ENCODE measurements at regions not wholly inside any gene's neighbourhood (a gene's known extent, or its start where the extent isn't known, plus 50 kb on each side); places are given as distances from the start of the nearest gene placed in this dataset.

- H3K4me3 ChIP-seq: no peak overlapping the region
- intact Hi-C loops (cut with DNase I; ENCODE audit: low total_unique reads): no loop called here
- H3K4me1 ChIP-seq: no peaks in the 10 kb centered on the region
- no peaks in the 10 kb centered on the region for H3K36me3 ChIP-seq
- DNase-seq: no peak
- no peaks in the 10 kb centered on the region for H3K9me3 ChIP-seq
- no peaks in the 10 kb centered on the region for H3K27me3 ChIP-seq
- H3K27ac ChIP-seq: no peak overlapping the region
- TF ChIP-seq POLR2A (IDR thresholded peaks at IDR 0.05): no peak
- no peak for TF ChIP-seq CTCF (IDR thresholded peaks at IDR 0.05)
Observed at GRCh38 chr9:79371301-79371700, 200.5 kb upstream of the TLE4 start.

GRCh38 chr9:79371948-79372555 is 199.7 kb upstream of the TLE4 start:
- intact Hi-C loops (cut with DNase I; ENCODE audit: low total_unique reads): no loop called here
- no peak for DNase-seq
- no peaks in the 10 kb centered on the region for H3K9me3 ChIP-seq
- H3K27me3 ChIP-seq: no peaks in the 10 kb centered on the region
- H3K36me3 ChIP-seq: no peaks in the 10 kb centered on the region
- H3K27ac ChIP-seq: no peak overlapping the region
- no peak overlapping the region for H3K4me3 ChIP-seq
- no peak for TF ChIP-seq POLR2A (IDR thresholded peaks at IDR 0.05)
- no peak for TF ChIP-seq CTCF (IDR thresholded peaks at IDR 0.05)
- no peaks in the 10 kb centered on the region for H3K4me1 ChIP-seq

- H3K4me3 ChIP-seq: no peak overlapping the region
- no peaks in the 10 kb centered on the region for H3K9me3 ChIP-seq
- no peaks in the 10 kb centered on the region for H3K4me1 ChIP-seq
- intact Hi-C loops (cut with DNase I; ENCODE audit: low total_unique reads): no loop called here
- H3K27ac ChIP-seq: no peak overlapping the region
- no peak for DNase-seq
- no peaks in the 10 kb centered on the region for H3K27me3 ChIP-seq
- H3K36me3 ChIP-seq: no peaks in the 10 kb centered on the region
- TF ChIP-seq CTCF (IDR thresholded peaks at IDR 0.05) (no peak), POLR2A (IDR thresholded peaks at IDR 0.05) (no peak)
Observed at GRCh38 chr9:79377339-79377855, 194.4 kb upstream of the TLE4 start.

GRCh38 chr9:79378107-79378506 is 193.7 kb upstream of the TLE4 start:
- Histone ChIP-seq H3K4me3 (no peak overlapping the region), H3K4me1 (no peaks in the 10 kb centered on the region), H3K27ac (no peak overlapping the region), H3K9me3 (no peaks in the 10 kb centered on the region), H3K27me3 (no peaks in the 10 kb centered on the region), H3K36me3 (no peaks in the 10 kb centered on the region)
- intact Hi-C loops (cut with DNase I; ENCODE audit: low total_unique reads): no loop called here
- no peak for DNase-seq
- TF ChIP-seq POLR2A (IDR thresholded peaks at IDR 0.05) (no peak), CTCF (IDR thresholded peaks at IDR 0.05) (no peak)

GRCh38 chr9:79382044-79382443 is 189.7 kb upstream of the TLE4 start:
- TF ChIP-seq POLR2A (IDR thresholded peaks at IDR 0.05) (no peak), CTCF (IDR thresholded peaks at IDR 0.05) (no peak)
- no peak overlapping the region for H3K4me3 ChIP-seq
- H3K36me3 ChIP-seq: no peaks in the 10 kb centered on the region
- H3K4me1 ChIP-seq: no peaks in the 10 kb centered on the region
- H3K27ac ChIP-seq: no peak overlapping the region
- H3K9me3 ChIP-seq: no peaks in the 10 kb centered on the region
- H3K27me3 ChIP-seq: no peaks in the 10 kb centered on the region
- intact Hi-C loops (cut with DNase I; ENCODE audit: low total_unique reads): no loop called here
- no peak for DNase-seq

All from uterus (tissue), 3 donors.